ENCODE measurements at regions not wholly inside any gene's neighbourhood (a gene's known extent, or its start where the extent isn't known, plus 50 kb on each side); places are given as distances from the start of the nearest gene placed in this dataset.

DNA sequence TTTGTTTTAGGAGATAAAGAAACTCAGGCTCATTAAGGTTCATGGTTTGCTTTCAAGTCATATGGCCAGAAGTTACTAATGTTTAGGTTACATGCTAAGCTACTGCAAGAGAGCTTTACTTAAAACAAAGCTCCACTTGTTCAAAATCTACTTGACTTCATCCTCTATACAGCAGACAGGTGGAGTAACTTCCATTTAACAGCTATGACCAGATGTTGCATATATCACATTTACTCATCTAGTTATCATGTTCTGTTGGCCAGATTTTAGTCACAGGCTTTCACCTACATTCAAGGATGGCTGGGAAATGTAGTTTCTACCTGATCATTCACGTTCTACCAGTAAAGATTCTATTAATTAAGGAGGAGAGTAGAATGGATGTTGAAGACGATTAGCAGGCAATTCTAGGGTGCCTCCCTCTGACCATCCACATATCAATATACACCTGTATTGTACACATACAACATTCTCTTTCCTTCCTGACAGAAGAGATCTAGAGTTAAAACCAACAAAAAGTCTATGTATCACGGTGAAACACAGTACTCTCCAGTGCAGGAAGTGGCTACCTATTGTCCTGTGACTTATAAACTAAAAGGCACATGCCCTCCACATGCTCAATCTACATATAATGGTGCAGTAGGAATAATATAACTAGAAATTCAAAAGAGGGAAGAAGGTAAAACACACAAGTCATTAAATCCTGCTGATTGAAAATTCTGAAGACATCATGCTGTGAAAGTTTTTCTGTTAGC is 488.0 kb downstream of the MDFIC start (continued):
- TF ChIP-seq ZNF549 (tag by site-specific recombination; IDR thresholded peaks at IDR 0.05) (no peak), ZNF473 (tag by site-specific recombination; IDR thresholded peaks at IDR 0.05) (no peak), HOXA7 (CRISPR knock-in tag; IDR thresholded peaks at IDR 0.05; ENCODE audit: borderline replicate concordance) (no peak)

DNA sequence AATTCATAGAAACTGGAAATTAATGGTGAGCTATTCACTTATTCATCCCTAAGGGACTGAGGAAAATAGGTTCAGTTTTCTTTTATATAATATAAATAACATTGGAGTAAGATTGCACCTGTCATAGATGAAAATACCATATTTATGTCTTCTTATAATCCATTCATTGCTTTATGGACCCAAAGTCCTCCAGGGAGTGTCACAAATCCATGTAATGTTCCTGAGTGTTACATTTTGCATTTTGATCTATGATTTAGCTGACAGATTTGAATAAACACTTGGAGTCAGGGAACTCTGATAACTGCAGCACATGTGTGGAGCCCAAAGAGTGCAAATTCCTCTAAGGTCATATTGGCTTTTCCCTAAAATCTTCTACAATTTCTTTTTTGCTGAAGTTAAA is 484.3 kb downstream of the MDFIC start:
- ChIA-PET CTCF (interaction anchor here (0.6 to 1.2 kb wide), 3 partner anchors 16 to 216 kb away, joined by 3 read pairs; no protein-coding TSS in a partner anchor), POLR2A (no interaction called here)
- no peaks in the 10 kb centered on the region for H3K36me3 ChIP-seq (ENCODE audit: control insufficient read depth in 2 of 2, insufficient read depth in 1 of 2, low read length in 2 of 2)
- no peaks in the 10 kb centered on the region for H3K9me3 ChIP-seq (ENCODE audit: control insufficient read depth, insufficient read depth, low read depth, low read length)
- TF ChIP-seq, protein P1, sequence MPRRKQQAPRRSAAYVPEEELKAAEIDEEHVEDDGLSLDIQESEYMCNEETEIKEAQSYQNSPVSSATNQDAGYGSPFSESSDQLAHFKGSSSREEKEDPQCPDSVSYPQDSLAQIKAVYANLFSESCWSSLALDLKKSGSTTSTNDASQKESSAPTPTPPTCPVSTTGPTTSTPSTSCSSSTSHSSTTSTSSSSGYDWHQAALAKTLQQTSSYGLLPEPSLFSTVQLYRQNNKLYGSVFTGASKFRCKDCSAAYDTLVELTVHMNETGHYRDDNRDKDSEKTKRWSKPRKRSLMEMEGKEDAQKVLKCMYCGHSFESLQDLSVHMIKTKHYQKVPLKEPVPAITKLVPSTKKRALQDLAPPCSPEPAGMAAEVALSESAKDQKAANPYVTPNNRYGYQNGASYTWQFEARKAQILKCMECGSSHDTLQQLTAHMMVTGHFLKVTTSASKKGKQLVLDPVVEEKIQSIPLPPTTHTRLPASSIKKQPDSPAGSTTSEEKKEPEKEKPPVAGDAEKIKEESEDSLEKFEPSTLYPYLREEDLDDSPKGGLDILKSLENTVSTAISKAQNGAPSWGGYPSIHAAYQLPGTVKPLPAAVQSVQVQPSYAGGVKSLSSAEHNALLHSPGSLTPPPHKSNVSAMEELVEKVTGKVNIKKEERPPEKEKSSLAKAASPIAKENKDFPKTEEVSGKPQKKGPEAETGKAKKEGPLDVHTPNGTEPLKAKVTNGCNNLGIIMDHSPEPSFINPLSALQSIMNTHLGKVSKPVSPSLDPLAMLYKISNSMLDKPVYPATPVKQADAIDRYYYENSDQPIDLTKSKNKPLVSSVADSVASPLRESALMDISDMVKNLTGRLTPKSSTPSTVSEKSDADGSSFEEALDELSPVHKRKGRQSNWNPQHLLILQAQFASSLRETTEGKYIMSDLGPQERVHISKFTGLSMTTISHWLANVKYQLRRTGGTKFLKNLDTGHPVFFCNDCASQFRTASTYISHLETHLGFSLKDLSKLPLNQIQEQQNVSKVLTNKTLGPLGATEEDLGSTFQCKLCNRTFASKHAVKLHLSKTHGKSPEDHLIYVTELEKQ (tag by site-specific recombination; IDR thresholded peaks at IDR 0.05; ENCODE audit: borderline replicate concordance): no peak
- no peak for TF ChIP-seq ZNF843 (tag by site-specific recombination; IDR thresholded peaks at IDR 0.05)
- no peak for TF ChIP-seq HOXD13 (CRISPR knock-in tag; IDR thresholded peaks at IDR 0.05; ENCODE audit: borderline replicate concordance)
- no peak for TF ChIP-seq ZNF548 (tag by site-specific recombination; IDR thresholded peaks at IDR 0.05)
- TF ChIP-seq ZNF302 (tag by site-specific recombination; IDR thresholded peaks at IDR 0.05; ENCODE audit: low read depth): no peak
- TF ChIP-seq ZNF266 (tag by site-specific recombination; IDR thresholded peaks at IDR 0.05; ENCODE audit: low read depth): no peak
- H3K4me1 ChIP-seq (ENCODE audit: control insufficient read depth, insufficient read depth, low read length): no peaks in the 10 kb centered on the region
- H3K27ac ChIP-seq (ENCODE audit: extremely low read depth, low read depth, low read length): no peak overlapping the region
- no peak overlapping the region for H3K4me3 ChIP-seq (ENCODE audit: low read depth, low read length)

DNA sequence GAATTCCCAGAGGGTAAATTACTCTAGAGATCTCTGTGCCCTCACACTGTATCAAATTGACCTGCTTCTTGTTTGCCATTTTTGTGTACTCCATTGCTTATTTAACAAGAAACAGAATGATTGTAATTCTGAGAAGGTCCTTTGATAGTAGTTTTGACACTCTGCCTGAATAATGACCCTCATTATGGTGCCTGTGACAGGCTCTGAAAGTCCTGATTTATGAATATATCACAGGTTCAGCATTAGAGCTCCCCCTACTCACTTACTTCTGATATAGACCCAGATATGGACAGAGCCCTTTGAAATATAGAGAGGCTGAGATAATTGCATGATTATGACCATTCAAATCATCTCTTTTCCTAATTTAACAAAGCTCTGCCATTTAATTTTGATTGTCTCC is 465.2 kb downstream of the MDFIC start:
- H3K27ac ChIP-seq (ENCODE audit: extremely low read depth, low read depth, low read length): no peak overlapping the region
- H3K9me3 ChIP-seq (ENCODE audit: control insufficient read depth, insufficient read depth, low read depth, low read length): no peaks in the 10 kb centered on the region
- CTCF ChIA-PET: interaction anchor here (0.6 kb wide), 1 partner anchor 289 kb away, joined by 3 read pairs; no protein-coding TSS in a partner anchor
- POLR2A ChIA-PET: no interaction called here
- no peaks in the 10 kb centered on the region for H3K36me3 ChIP-seq (ENCODE audit: control insufficient read depth in 2 of 2, insufficient read depth in 1 of 2, low read length in 2 of 2)
- TF ChIP-seq, protein P2, sequence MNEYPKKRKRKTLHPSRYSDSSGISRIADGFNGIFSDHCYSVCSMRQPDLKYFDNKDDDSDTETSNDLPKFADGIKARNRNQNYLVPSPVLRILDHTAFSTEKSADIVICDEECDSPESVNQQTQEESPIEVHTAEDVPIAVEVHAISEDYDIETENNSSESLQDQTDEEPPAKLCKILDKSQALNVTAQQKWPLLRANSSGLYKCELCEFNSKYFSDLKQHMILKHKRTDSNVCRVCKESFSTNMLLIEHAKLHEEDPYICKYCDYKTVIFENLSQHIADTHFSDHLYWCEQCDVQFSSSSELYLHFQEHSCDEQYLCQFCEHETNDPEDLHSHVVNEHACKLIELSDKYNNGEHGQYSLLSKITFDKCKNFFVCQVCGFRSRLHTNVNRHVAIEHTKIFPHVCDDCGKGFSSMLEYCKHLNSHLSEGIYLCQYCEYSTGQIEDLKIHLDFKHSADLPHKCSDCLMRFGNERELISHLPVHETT (tag by site-specific recombination; IDR thresholded peaks at IDR 0.05): no peak
- TF ChIP-seq ZNF510 (tag by site-specific recombination; IDR thresholded peaks at IDR 0.05; ENCODE audit: insufficient replicate concordance) (no peak), WT1 (tag by site-specific recombination; IDR thresholded peaks at IDR 0.05) (no peak), SALL2 (tag by site-specific recombination; IDR thresholded peaks at IDR 0.05; ENCODE audit: borderline replicate concordance) (no peak), ZBTB17 (tag by site-specific recombination; IDR thresholded peaks at IDR 0.05) (no peak), ZNF133 (tag by site-specific recombination; IDR thresholded peaks at IDR 0.05) (no peak), ZNF830 (tag by site-specific recombination; IDR thresholded peaks at IDR 0.05; ENCODE audit: low read depth) (no peak), ZNF292 (tag by site-specific recombination; IDR thresholded peaks at IDR 0.05; ENCODE audit: borderline replicate concordance, low read depth) (no peak), HOXA7 (CRISPR knock-in tag; IDR thresholded peaks at IDR 0.05; ENCODE audit: borderline replicate concordance) (no peak), ZNF560 (tag by site-specific recombination; IDR thresholded peaks at IDR 0.05; ENCODE audit: borderline replicate concordance) (no peak), ZNF549 (tag by site-specific recombination; IDR thresholded peaks at IDR 0.05) (no peak), SCRT1 (tag by site-specific recombination; IDR thresholded peaks at IDR 0.05; ENCODE audit: borderline replicate concordance) (no peak), ZNF404 (tag by site-specific recombination; IDR thresholded peaks at IDR 0.05) (no peak), ZNF792 (tag by site-specific recombination; IDR thresholded peaks at IDR 0.05) (no peak), ZNF501 (tag by site-specific recombination; IDR thresholded peaks at IDR 0.05) (no peak), ZNF76 (tag by site-specific recombination; IDR thresholded peaks at IDR 0.05; ENCODE audit: borderline replicate concordance, low read depth) (no peak), FEZF1 (tag by site-specific recombination; IDR thresholded peaks at IDR 0.05) (no peak)
- TF ChIP-seq, protein P3, sequence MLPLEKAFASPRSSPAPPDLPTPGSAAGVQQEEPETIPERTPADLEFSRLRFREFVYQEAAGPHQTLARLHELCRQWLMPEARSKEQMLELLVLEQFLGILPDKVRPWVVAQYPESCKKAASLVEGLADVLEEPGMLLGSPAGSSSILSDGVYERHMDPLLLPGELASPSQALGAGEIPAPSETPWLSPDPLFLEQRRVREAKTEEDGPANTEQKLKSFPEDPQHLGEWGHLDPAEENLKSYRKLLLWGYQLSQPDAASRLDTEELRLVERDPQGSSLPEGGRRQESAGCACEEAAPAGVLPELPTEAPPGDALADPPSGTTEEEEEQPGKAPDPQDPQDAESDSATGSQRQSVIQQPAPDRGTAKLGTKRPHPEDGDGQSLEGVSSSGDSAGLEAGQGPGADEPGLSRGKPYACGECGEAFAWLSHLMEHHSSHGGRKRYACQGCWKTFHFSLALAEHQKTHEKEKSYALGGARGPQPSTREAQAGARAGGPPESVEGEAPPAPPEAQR (tag by site-specific recombination; IDR thresholded peaks at IDR 0.05): no peak
- TF ChIP-seq, protein P4, sequence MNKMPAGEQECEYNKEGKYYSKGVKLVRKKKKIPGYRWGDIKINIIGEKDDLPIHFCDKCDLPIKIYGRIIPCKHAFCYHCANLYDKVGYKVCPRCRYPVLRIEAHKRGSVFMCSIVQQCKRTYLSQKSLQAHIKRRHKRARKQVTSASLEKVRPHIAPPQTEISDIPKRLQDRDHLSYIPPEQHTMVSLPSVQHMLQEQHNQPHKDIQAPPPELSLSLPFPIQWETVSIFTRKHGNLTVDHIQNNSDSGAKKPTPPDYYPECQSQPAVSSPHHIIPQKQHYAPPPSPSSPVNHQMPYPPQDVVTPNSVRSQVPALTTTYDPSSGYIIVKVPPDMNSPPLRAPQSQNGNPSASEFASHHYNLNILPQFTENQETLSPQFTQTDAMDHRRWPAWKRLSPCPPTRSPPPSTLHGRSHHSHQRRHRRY (tag by site-specific recombination; IDR thresholded peaks at IDR 0.05): no peak
- H3K4me1 ChIP-seq (ENCODE audit: control insufficient read depth, insufficient read depth, low read length): 0 out of 2 replicates have a peak, but pooled peaks cover 5% of the 10 kb centered on the region
- H3K4me3 ChIP-seq (ENCODE audit: low read depth, low read length): no peak overlapping the region
